BLaER1 (cell line): ENCODE measurements at regions not wholly inside any gene's neighbourhood (a gene's known extent, or its start where the extent isn't known, plus 50 kb on each side); places are given as distances from the start of the nearest gene placed in this dataset.

Experiments
- H3K27ac ChIP-seq: shearing (Covaris generic); formaldehyde crosslinking; 2 replicates; pipeline ENCODE4 v1.8.1; 2022
- H3K27me3 ChIP-seq: shearing (Covaris generic); formaldehyde crosslinking; 2 replicates; pipeline ENCODE4 v1.8.1; 2022
- H3K36me3 ChIP-seq: shearing (Covaris generic); formaldehyde crosslinking; 2 replicates; pipeline ENCODE4 v1.8.1; 2022
- H3K4me1 ChIP-seq: shearing (Covaris generic); formaldehyde crosslinking; 2 replicates; pipeline ENCODE4 v1.8.1; 2022
- H3K4me2 ChIP-seq: shearing (Covaris generic); formaldehyde crosslinking; 2 replicates; pipeline ENCODE4 v1.8.1; 2022
- H3K4me3 ChIP-seq: shearing (Covaris generic); formaldehyde crosslinking; 2 replicates; pipeline ENCODE4 v1.8.1; 2022
- H3K9ac ChIP-seq: shearing (Covaris generic); formaldehyde crosslinking; 2 replicates; pipeline ENCODE4 v1.8.1; 2022
- H3K9me3 ChIP-seq: shearing (Covaris generic); formaldehyde crosslinking; 2 replicates; pipeline ENCODE4 v1.8.1; 2022
- H4K20me1 ChIP-seq: shearing (Covaris generic); formaldehyde crosslinking; 2 replicates; pipeline ENCODE4 v1.8.1; 2022
- Cebpa-rat ChIP-seq: shearing (Covaris generic); IDR thresholded peaks from 2 replicates; pipeline ENCODE4 v1.8.1; 2022

DNA sequence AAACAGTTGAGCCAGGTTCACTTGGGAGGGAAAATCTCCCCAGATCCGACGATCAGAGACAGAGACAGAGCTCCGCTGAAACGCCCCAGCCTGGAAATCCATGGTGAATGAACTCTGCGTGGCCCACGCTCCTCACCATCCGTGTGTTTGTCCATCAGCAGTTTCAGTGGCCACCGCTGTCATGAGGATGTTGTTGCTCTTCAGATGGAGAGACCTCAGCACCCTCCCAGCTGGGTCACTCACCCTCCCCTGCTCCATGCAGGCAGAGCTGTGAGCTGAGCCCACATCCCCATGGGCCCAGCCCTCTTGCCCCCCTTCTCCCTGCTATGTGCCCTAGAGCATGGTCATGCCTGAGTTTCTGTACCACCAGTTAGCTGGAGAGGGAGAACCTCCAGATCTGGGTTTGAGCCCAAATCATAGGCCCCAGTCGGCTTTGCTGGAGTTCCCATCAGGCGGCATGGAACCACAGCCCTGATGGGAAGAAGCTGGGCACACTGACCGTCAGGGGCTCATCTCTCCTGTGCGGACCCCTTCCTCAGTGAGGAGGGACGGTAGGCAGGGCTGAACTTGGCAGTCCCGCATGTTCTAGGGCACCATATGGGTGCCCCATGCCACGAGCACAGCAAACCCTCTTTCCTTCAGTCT lies 154.4 kb upstream of the COL5A1 start:
- H3K36me3 ChIP-seq, result no peaks in the 10 kb centered on the region
- peak overlapping the region; percentile 97 for H3K27ac ChIP-seq
- H3K4me2 ChIP-seq, result peak overlapping the region; percentile 94
- H3K4me3 ChIP-seq, result peak overlapping the region; percentile 8; the same call in 1 of the 2 replicates
- H3K9me3 ChIP-seq, result 0 out of 2 replicates have a peak, but pooled peaks cover 6% of the 10 kb centered on the region
- no peaks in the 10 kb centered on the region for H3K27me3 ChIP-seq
- H4K20me1 ChIP-seq, result no peaks in the 10 kb centered on the region
- peaks cover 100% of the 10 kb centered on the region for H3K4me1 ChIP-seq
- peak overlapping the region; percentile 81 for H3K9ac ChIP-seq
- TF ChIP-seq Cebpa-rat, result no peak

DNA sequence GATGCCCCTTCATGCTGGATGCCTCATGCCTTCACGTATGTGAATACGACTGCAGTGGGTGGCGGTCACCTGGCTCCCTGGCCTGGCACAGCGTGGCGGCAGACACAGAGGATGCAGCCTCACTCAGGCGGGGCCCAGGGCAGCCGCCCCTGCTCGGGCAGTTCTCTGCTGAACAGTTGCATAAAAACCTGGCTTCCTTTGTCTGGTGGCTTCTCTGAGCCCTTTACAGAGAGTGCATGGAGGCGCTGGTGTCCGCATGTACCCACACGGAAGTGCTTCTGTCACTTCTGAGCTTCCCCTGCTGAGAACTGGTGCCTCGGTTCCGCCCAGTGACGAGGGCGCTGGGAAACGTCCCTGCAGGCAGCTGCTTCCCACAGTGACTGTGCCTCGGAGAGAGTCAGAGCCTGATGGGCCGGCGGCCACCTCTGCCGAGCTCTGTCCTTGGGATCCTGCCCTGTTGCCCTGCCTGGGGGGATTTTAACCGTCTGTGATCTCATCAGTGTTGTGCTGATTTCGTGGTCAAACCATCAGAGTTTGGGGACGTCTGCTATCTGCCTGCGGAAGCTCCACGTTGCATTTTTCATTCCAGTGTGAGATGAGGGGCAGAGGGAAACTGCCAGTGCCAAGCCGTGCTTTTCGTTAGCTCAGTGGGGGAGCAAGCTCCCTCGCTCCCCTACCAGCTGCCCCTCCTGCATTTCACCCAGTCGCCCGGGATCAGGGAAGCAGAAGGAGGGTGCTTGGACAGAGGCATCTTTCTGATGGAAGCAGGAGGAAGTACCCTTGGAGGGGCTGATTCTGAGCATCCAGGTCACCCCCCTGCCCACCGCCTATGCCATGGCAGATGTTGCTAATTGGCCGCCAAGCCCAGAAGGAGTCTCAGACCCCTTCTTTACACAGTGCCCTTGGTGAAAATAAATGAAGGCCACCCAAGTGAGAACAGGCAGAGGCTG lies 153.0 kb upstream of the COL5A1 start:
- Histone ChIP-seq H3K27me3 (no peaks in the 10 kb centered on the region), H3K4me2 (peak overlapping the region; percentile 94), H3K4me1 (peaks cover 100% of the 10 kb centered on the region), H3K4me3 (no peak overlapping the region), H3K9ac (0 out of 2 replicates have a peak overlapping the region, but pooled peaks have one; percentile 13), H4K20me1 (no peaks in the 10 kb centered on the region), H3K9me3 (0 out of 2 replicates have a peak, but pooled peaks cover 6% of the 10 kb centered on the region), H3K36me3 (no peaks in the 10 kb centered on the region), H3K27ac (peak overlapping the region; percentile 97)
- TF ChIP-seq Cebpa-rat, result no peak

DNA sequence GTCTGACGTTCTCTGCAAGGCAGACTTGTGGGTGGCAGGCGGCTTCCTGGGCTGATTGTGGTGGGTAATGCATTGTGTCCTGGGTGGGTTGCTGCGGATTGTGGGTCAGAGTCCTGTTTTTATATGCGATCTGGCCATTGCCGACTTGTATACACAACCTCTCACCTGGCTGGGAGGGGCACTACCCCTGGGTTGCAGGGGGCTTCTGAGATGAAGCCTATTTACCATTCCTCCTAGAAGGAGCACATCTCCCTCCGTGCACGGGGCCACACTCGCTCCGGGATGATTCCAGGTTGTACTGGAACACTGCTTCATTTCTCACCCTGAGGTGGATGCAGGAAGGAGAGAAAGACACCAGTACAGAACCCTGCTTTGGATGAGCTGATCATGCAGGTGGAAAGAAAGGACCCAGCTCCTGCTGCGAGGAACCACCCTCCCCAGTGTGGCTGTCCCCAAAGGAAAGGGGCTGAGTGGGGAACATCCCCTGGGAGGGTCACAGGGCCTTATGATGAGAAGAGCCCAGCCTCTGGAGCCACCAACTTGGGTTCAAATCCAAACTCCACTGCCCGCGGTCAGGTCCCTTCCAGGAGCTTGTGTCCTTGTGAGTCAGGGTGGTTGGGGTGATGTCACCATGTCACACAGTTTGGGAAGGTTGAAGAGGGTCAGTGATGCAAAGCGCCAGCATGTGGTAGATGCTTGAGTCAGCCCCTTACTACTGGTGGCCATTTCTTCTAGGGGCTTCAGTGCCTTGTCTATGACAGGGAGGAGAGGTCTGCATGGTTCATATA lies 151.8 kb upstream of the COL5A1 start:
- peaks cover 100% of the 10 kb centered on the region for H3K4me1 ChIP-seq
- H3K4me2 ChIP-seq, result peak overlapping the region; percentile 94
- H3K27ac ChIP-seq, result peak overlapping the region; percentile 97
- H4K20me1 ChIP-seq, result no peaks in the 10 kb centered on the region
- H3K36me3 ChIP-seq, result no peaks in the 10 kb centered on the region
- H3K27me3 ChIP-seq, result no peaks in the 10 kb centered on the region
- H3K9me3 ChIP-seq, result 0 out of 2 replicates have a peak, but pooled peaks cover 6% of the 10 kb centered on the region
- H3K4me3 ChIP-seq, result no peak overlapping the region
- H3K9ac ChIP-seq, result no peak overlapping the region
- TF ChIP-seq Cebpa-rat, result no peak

DNA sequence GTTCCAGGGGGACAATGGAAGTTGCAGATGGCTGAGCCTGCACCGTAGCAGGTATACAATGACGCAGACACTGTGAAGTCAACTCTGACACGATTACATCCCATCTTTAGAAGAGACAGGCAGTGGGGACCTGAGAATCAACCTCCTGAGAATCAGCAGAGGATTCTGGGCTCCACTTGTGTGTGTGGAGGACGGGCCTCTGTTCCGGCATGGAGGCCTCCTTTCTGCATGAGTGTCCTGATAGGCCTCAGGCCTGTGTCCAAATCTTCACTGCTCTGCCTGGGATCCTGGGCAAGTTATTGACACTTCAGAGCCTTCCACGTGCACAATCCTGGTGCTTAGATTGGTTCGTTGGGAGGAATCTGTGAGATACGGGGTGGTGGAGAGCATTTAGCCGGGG lies 151.2 kb upstream of the COL5A1 start:
- H3K27me3 ChIP-seq, result no peaks in the 10 kb centered on the region
- H4K20me1 ChIP-seq, result no peaks in the 10 kb centered on the region
- H3K36me3 ChIP-seq, result no peaks in the 10 kb centered on the region
- TF ChIP-seq Cebpa-rat, result no peak
- H3K9ac ChIP-seq, result no peak overlapping the region
- H3K4me3 ChIP-seq, result no peak overlapping the region
- 0 out of 2 replicates have a peak, but pooled peaks cover 6% of the 10 kb centered on the region for H3K9me3 ChIP-seq
- H3K4me2 ChIP-seq, result peak overlapping the region; percentile 94
- peak overlapping the region; percentile 97 for H3K27ac ChIP-seq
- H3K4me1 ChIP-seq, result peaks cover 97% of the 10 kb centered on the region

DNA sequence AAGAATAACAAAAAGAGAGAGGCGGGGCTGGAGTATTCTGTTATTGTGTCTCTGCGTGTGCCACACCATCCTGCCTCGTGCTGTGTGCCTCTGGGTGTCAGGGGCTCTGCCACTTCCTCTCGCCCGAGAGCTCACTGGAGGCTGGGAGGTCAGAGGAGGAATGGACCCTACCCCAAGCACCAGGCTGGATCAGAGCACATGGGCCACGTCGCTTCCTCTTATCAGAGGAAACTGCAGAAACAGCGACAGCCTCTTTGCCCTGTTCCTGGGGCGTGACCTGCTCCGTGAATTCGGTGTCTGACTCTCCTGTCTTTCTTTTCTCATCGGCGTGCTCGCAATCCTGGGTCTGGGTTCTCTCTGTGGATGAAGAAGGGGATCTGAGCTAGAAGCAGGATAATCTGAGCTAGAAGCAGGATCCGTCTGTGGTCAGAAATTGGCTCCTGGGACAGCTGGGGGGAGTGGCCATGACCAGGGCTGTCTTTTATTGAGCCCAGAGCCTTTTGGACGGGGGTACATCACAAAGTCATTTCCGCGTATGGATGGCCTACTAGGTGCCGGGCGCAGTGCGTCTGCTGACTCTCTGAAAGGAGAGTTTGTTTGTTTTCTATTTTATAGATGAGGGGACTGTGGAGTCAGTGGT lies 150.3 kb upstream of the COL5A1 start:
- Histone ChIP-seq H3K9ac (peak overlapping the region; percentile 44), H3K4me2 (peak overlapping the region; percentile 94), H3K36me3 (no peaks in the 10 kb centered on the region), H4K20me1 (no peaks in the 10 kb centered on the region), H3K27ac (peak overlapping the region; percentile 97), H3K27me3 (no peaks in the 10 kb centered on the region), H3K4me1 (peaks cover 89% of the 10 kb centered on the region), H3K9me3 (0 out of 2 replicates have a peak, but pooled peaks cover 6% of the 10 kb centered on the region), H3K4me3 (no peak overlapping the region)
- no peak for TF ChIP-seq Cebpa-rat

DNA sequence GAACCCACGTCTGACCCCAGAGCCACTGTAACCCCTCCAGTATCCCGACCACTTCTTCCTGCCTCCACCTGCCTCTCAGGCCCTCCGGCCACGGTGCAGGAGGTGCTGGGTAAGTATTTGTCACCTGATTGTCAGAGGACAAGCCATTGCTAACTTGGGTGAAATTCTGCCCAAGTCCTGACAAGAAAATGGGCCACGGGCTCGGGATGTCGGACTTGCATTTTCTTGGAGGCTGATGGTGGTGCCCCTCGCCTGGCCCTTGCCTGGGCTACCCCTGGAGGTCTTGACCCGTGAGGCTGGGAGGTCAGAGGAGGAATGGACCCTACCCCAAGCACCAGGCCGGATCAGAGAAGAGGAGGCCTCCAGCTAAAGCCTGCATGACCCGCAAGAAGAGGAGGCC lies 149.7 kb upstream of the COL5A1 start:
- H3K9ac ChIP-seq, result peak overlapping the region; percentile 44
- H3K27me3 ChIP-seq, result no peaks in the 10 kb centered on the region
- no peak overlapping the region for H3K4me3 ChIP-seq
- peak overlapping the region; percentile 97 for H3K27ac ChIP-seq
- peaks cover 83% of the 10 kb centered on the region for H3K4me1 ChIP-seq
- H4K20me1 ChIP-seq, result no peaks in the 10 kb centered on the region
- 0 out of 2 replicates have a peak, but pooled peaks cover 6% of the 10 kb centered on the region for H3K9me3 ChIP-seq
- peak overlapping the region; percentile 94 for H3K4me2 ChIP-seq
- no peaks in the 10 kb centered on the region for H3K36me3 ChIP-seq
- no peak for TF ChIP-seq Cebpa-rat

DNA sequence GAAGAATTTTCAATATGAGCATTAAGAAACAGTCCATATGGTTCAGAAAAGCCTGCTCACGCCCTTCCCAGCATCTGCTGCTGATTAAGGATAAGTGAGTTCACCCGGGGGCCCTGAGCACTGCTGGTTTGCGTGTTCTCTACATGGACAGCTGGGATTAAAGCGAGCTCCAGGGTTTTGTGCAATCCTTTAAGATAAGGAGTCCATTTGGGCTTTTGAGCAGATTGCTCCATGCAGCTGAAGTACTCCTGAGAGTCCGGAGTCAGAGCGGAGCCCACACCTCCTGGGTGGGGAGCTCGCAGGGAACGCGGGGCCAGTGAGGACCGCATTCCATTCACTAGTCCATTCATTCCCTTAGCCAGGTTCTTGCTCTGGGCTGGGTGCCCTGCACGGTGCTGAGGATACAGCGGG lies 149.3 kb upstream of the COL5A1 start:
- Histone ChIP-seq H4K20me1 (no peaks in the 10 kb centered on the region), H3K9me3 (0 out of 2 replicates have a peak, but pooled peaks cover 6% of the 10 kb centered on the region), H3K36me3 (no peaks in the 10 kb centered on the region), H3K27me3 (no peaks in the 10 kb centered on the region), H3K4me2 (peak overlapping the region; percentile 94), H3K27ac (peak overlapping the region; percentile 97), H3K4me3 (no peak overlapping the region; the same call in 1 of the 2 replicates), H3K4me1 (peaks cover 79% of the 10 kb centered on the region), H3K9ac (peak overlapping the region; percentile 62)
- no peak for TF ChIP-seq Cebpa-rat

DNA sequence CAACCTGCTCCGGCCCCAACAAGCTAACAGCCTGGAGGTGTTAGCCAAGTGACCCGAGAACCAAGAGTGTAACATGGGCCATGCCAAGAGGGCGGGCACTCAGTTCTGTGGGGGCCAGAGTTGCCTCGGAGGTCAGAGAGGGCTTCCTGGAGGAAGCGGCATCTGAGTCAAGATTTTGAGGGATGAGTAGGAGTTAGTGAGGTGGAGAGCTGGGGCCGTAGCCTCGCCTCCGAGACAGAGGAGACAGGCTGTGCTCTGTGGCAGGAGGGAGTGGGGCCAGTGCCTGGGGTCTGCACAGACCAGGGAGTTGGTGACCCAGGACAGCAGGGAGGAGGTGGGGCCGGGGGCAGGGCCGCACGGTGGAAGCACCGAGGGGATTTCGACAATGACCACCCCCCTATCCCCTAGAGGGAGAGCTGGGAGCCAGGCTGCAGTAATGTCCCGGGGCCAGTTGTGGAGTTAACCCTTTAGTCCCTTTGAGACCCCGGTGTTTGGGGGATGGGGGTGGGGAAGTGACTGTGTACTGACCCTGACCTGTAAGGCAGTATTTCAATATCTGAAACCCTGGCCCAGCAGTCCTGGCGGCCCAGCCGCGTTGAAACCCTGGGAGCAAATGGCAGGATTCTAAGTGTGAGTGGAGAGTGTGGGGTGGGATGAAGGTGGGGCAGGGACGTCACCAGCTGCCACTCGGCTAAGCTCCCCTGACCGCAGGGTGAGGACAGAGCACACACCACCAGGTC lies 148.7 kb upstream of the COL5A1 start:
- H3K9me3 ChIP-seq, result 0 out of 2 replicates have a peak, but pooled peaks cover 6% of the 10 kb centered on the region
- peak overlapping the region; percentile 62 for H3K9ac ChIP-seq
- H4K20me1 ChIP-seq, result no peaks in the 10 kb centered on the region
- no peak for TF ChIP-seq Cebpa-rat
- peak overlapping the region; percentile 97 for H3K27ac ChIP-seq
- H3K4me2 ChIP-seq, result peak overlapping the region; percentile 94
- no peaks in the 10 kb centered on the region for H3K36me3 ChIP-seq
- H3K4me3 ChIP-seq, result peak overlapping the region; percentile 45; the same call in 1 of the 2 replicates
- H3K27me3 ChIP-seq, result no peaks in the 10 kb centered on the region
- peaks cover 73% of the 10 kb centered on the region for H3K4me1 ChIP-seq
